ENCODE measurements at regions not wholly inside any gene's neighbourhood (a gene's known extent, or its start where the extent isn't known, plus 50 kb on each side); places are given as distances from the start of the nearest gene placed in this dataset.

- DNase-seq = no peak
Observed at GRCh38 chr1:199675937-199676336, 351.6 kb upstream of the NR5A2 start.

DNA sequence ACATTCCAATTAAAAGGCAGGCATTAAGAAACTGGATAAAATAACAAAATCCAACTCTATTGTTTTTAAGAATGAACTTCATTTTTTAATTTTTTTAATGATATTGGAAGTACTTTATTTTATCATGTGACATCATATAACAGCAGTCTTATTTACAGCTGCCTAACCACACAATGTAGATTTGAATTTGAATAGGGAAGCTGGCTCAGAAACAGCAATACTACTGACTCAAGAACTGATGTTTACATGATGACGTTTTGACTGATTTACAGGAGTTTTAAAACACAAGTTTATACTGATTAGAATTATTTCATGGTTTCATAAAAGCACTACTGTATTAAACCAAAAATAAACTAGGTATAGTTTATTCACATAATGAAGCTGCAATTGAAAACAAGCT is 348.7 kb upstream of the NR5A2 start:
- no peak for DNase-seq

- DNase-seq = no peak
Observed at GRCh38 chr1:199682081-199682480, 345.4 kb upstream of the NR5A2 start.

- DNase-seq = peak in 1 of 2 experiments; percentile 13
Observed at GRCh38 chr1:199684686-199685273, 342.7 kb upstream of the NR5A2 start.

GRCh38 chr1:199685369-199685768 is 342.1 kb upstream of the NR5A2 start:
- no peak for DNase-seq

- no peak for DNase-seq
Observed at GRCh38 chr1:199687321-199687720, 340.2 kb upstream of the NR5A2 start.

GRCh38 chr1:199688133-199688676 is 339.3 kb upstream of the NR5A2 start:
- DNase-seq = no peak

DNA sequence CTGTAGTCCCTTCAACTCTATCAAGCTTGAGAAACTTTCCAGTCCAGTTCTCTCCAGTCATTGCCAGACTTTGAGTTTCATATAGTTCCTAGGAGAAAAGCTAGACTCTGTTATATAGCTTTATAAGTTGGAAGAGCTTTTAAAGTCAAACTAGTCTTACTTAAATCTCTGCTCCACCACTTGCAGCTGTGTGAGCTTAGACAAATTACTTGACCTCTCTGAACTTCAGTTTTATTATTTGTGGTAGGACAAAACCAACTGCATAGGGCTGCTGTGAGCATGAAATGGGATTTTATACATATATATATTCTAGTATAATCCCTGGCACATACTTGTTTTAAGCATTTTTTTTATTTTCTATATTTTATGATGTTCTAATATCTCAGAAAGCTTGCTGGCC is 338.7 kb upstream of the NR5A2 start:
- no peak for DNase-seq

- DNase-seq = no peak
Observed at GRCh38 chr1:199690496-199690895, 337.0 kb upstream of the NR5A2 start.

- DNase-seq = no peak
Observed at GRCh38 chr1:199691540-199691939, 336.0 kb upstream of the NR5A2 start.

- no peak for DNase-seq
Observed at GRCh38 chr1:199693724-199694123, 333.8 kb upstream of the NR5A2 start.

GRCh38 chr1:199696225-199696624 is 331.3 kb upstream of the NR5A2 start:
- no peak for DNase-seq

GRCh38 chr1:199698222-199698621 is 329.3 kb upstream of the NR5A2 start:
- no peak for DNase-seq

DNA sequence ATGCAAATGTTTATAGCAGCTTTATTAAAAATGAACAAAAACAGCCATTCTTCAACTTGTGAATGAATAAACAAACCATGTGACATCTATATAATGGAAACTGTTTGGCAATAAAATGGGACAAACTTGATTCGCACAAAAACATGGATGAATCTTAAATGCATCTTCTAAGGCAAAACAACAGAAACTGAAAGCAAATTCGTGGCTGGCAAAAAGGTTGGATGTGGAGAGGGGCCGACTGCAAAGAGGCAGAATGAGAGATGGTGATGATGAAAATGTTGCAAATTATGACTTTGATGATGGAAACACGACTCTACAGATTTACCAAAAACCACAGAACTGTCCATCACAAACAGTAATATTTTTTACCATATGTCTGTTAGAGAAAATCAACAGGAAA is 327.0 kb upstream of the NR5A2 start:
- no peak for DNase-seq

DNA sequence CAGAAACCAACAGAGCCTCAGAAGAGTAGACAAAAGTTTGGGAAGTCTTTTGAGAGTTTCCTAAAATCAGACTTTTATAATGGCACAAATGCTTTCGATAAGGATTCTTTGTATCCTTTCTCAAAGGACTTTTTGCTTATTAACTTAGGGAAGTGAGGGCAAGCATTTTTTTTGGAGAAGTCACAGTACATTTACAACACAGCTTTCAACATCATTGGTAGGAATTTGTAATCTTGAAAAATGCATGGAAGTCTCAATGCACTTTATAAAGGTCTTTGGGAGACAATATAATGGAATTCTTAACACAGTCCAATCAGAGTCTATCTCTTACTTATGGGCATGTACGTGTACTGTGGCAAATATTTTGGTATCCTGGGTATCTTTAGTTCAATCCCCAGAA is 325.8 kb upstream of the NR5A2 start:
- no peak for DNase-seq

DNA sequence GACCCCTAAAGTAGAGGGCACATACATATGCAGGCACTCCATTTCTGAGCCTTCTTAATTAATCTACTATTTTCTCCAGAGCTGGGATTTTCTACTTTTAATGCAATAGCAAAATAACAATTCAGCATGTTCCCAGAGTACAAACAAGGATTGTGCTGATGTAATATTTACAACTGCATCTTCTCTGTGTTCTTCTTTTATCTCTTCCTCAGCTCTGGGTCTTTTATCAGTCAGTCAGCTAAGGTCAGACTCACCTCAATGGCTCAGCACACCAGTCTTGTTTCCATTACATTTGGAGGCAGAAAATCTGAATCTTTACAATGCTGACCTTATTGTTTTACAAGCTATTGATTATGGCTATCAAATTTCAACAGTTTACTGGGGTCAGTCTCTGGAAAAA is 323.3 kb upstream of the NR5A2 start:
- DNase-seq = no peak

- DNase-seq = no peak
Observed at GRCh38 chr1:199705825-199706224, 321.7 kb upstream of the NR5A2 start.

DNA sequence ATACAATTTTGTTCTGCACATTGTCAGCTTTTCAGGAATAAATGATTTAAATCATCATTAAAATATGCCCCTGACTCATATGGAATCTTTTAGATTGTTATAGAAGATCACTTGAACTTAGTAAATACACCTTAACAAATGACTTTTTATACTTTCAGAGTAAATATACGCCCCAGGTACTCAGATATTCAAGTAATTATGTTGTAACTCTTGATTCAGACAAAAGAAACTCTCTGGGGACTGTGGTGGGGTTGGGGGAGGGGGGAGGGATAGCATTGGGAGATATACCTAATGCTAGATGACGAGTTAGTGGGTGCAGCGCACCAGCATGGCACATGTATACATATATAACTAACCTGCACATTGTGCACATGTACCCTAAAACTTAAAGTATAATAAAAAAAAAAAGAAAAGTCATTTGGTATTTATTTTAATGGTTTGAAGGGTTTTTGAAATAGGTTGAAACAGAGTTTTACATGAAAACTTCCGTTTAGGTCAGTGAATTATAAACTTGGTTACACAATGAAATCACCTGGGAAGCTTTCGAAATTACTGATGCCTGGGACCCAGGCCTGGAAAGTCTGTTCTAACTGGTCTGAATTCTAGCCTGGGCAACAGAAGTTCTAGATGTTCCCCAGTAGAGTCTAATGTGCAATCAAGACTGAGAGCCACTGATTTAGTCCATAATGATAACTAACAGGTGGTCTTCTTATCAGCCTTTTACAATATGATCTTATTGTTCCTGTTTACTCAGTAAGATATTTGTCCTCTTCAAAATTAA is 320.5 kb upstream of the NR5A2 start:
- DNase-seq = no peak

GRCh38 chr1:199710974-199711373 is 316.5 kb upstream of the NR5A2 start:
- DNase-seq = no peak

- DNase-seq = no peak
Observed at GRCh38 chr1:199716729-199717128, 310.8 kb upstream of the NR5A2 start.

DNA sequence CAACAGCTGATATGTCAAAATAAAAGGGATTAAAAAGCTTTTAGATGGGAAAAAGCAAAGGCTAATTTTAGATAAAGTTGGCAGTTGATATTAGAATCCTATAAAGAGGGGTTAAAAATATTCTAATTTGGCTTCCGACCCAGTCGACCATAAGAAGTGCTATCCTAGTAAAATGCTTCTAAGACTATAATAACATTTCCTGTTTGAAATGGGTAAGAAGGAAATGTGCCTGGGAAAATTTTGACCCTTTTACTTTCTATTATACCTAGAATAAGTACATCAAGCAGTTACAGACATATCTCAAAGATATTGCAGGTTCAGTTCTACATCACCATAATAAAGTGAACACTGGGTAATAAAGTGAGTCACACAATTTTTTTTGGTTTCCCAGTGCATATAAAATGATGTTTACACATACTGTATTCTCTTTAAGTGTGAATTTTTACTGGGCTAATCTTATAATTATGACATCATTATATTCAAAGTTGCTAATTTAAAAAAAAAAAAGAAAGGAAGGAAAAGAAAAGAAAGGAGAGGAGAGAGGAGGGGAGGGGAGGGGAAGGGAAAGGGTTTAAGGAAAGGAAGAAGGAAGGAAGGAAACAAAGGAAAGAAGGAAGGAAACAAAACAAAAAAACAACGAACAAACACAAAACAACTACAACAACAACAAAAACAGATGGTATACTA is 308.2 kb upstream of the NR5A2 start:
- no peak for DNase-seq

DNA sequence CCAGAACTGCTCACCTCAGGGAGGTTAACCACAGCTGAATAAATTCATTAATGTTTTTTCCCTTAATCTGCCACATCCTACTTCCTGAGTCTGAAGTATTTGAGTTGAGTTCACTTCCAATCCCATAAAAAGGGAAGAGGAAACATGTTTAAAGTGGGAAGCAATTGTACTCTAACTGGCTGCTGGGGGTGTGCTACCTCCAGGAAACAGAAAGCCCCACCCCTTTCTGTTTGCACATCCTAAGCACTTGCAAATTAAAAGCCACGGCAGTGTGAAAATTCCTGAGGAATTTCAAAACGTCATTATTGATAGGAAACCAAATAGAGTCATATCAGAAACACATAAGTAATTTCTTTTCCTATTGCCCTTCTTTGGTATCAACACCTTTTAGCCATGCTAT is 307.0 kb upstream of the NR5A2 start:
- no peak for DNase-seq

DNA sequence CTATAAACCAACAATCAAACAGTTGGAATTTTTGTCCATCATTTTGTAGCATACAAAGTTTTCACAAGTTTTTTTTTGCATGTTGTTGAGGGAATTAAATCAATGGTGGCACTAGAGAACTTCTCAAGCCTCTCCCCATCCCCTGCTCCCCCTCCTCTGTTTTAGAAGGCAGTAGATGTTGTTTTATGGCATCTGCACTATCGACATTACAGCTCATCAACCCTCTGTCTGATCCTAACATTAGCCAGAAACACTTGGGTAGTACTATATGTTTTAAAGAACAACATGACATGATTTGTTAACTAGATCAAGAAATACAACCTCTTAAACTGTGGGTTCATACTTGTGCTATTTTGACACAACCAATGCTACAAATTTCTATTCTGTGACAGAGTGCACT is 306.5 kb upstream of the NR5A2 start:
- no peak for DNase-seq

Measured in NCI-H187 (cell line).